Small intestine (tissue), 7 donors: ENCODE measurements at regions not wholly inside any gene's neighbourhood (a gene's known extent, or its start where the extent isn't known, plus 50 kb on each side); places are given as distances from the start of the nearest gene placed in this dataset.

ENCODE experiments used
- DNase-seq, 2 donors: peaks; one replicate each; pipeline versions ENCODE4 v3.0.0 to v3.0.0-alpha.2; 2013
- FAIRE-seq: peaks from 2 replicates; lab custom pipeline; 2012; peaks lifted over from hg19 to GRCh38; lab: Jason Lieb, UNC
- H3K27ac ChIP-seq, 3 donors: one replicate each; pipeline ENCODE4 v1.5.1; 2013; ENCODE audit warnings: low read length in 2 of 3, mild to moderate bottlenecking in 2 of 3, control low read depth in 1 of 3, inconsistent platforms in 1 of 3, low read depth in 1 of 3, moderate library complexity in 1 of 3
- H3K27me3 ChIP-seq, 3 donors: one replicate each; pipeline ENCODE4 v1.6.1; 2013; ENCODE audit warnings: low read length in 3 of 3, inconsistent platforms in 1 of 3; ENCODE audit not compliant: control insufficient read depth in 3 of 3, insufficient read depth in 3 of 3
- H3K36me3 ChIP-seq, 3 donors: one replicate each; pipeline ENCODE4 v1.6.1; 2013; ENCODE audit warnings: low read length in 3 of 3, inconsistent platforms in 1 of 3, low read depth in 1 of 3, mild to moderate bottlenecking in 1 of 3, moderate library complexity in 1 of 3; ENCODE audit not compliant: control insufficient read depth in 3 of 3, insufficient read depth in 2 of 3
- H3K4me1 ChIP-seq, 3 donors: one replicate each; pipeline ENCODE4 v1.6.1; 2013; ENCODE audit warnings: low read length in 2 of 3, inconsistent platforms in 1 of 3, low read depth in 1 of 3, mild to moderate bottlenecking in 1 of 3, moderate library complexity in 1 of 3; ENCODE audit not compliant: control insufficient read depth in 3 of 3, insufficient read depth in 2 of 3
- H3K4me3 ChIP-seq, 3 donors: one replicate each; pipeline ENCODE4 v1.5.1; 2013; ENCODE audit warnings: low read length in 3 of 3, control low read depth in 1 of 3, inconsistent platforms in 1 of 3, low read depth in 1 of 3, mild to moderate bottlenecking in 1 of 3, moderate library complexity in 1 of 3
- H3K9me3 ChIP-seq, 2 donors: one replicate each; pipeline ENCODE4 v1.6.1; 2013; ENCODE audit warnings: low read depth in 1 of 2, low read length in 1 of 2; ENCODE audit not compliant: control insufficient read depth in 2 of 2, insufficient read depth in 1 of 2
- WGBS, 3 donors: extraction: QIAGEN DNeasy Blood & Tissue Kit; methylation state at CpG; one replicate each; pipeline ENCODE4 v1.1.7; 2013; 5-methylcytosine and 5-hydroxymethylcytosine counted together
- donor health status: healthy with polysubstance abuse.
- donor health status: control.
- donor health status: control.
- donor health status: Bipolar disorder and iron deficiency.
- donor health status: healthy.

DNA sequence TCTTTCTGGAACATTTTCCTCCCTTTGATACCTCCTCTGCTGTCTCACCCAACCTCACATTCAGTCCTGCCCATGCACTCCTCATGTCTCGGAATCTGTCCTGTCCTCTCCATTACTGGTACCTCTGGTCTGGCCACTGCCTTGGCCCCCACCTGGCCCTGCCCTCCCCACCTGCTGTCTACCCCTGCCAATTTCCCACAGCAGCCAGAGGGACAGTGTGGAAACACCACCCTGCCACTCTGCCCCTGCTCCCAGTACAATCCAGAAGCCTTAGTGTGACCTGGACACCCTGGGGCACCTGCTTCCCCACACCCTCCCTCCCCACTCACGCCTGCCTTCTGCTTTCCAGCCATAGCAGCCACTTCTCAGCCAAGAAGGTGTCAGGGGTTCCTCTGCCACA is 534.4 kb downstream of the MATN1 start:
- no peaks in the 10 kb centered on the region for H3K4me1 ChIP-seq
- WGBS, 3 donors, result 65 to 88% (median 80%) methylated on average over 2 of the region's 2 CpGs
- no peak for FAIRE-seq
- H3K4me3 ChIP-seq, result no peak overlapping the region
- no peaks in the 10 kb centered on the region for H3K36me3 ChIP-seq
- no peaks in the 10 kb centered on the region for H3K27me3 ChIP-seq
- no peak overlapping the region for H3K27ac ChIP-seq
- H3K9me3 ChIP-seq, result no peaks in the 10 kb centered on the region
- no peak for DNase-seq

DNA sequence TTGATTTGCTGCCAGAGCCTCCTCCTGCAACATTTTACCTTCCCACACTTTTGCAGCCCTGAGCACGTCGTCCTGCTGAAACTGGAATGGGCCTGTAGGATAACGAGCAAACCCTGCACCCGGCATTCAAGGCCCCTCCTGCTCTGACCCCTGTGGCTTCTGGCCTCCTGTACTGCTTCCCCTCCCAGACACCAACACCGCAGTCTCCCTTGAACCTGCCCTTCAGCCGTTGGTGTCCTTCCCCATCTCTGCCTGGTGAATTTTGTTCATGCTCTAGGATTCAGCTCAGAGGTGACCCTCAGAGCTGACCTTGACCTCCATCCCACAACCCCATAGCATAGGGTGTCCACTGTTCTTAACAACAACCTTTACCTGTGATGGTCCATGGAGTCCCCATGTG is 535.1 kb downstream of the MATN1 start:
- Histone ChIP-seq H3K4me3 (no peak overlapping the region), H3K27ac (no peak overlapping the region), H3K36me3 (no peaks in the 10 kb centered on the region), H3K9me3 (no peaks in the 10 kb centered on the region), H3K4me1 (no peaks in the 10 kb centered on the region), H3K27me3 (no peaks in the 10 kb centered on the region)
- WGBS, 3 donors, result 57 to 75% (median 67%) methylated on average over 6 of the region's 6 CpGs
- DNase-seq (no peak), FAIRE-seq (no peak)

DNA sequence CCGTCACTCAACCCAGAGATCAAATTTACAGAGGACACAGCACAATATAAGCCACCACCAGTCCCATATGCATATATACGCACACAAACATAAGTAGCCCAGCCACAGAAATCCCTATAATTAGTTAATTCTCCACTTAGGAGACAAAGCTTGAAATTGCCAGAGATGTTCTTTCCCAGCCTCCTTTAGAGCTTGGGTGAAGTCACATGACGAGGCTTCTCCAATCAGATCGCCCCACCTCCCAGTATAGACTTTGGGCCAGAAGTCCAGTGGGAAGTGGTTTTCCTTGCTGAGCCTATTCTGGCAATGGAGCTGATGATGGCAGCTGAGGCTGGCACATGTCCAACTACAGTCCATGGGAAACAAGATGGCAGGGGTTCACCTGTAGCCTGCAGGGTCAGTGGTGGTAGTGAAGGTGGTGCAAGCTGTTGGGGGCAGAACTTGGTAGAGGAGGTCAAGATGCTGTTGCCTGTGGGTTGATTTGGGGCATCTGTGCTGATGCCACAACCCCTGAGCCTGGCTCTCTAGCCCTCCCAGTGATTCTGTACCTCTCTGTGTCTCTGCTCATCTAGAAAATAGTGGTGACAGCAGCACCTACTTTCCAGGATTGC is 535.9 kb downstream of the MATN1 start:
- no peak overlapping the region for H3K27ac ChIP-seq
- 90 to 92% (median 91%) methylated on average over 4 of the region's 4 CpGs for WGBS, 3 donors
- no peak overlapping the region for H3K4me3 ChIP-seq
- no peaks in the 10 kb centered on the region for H3K36me3 ChIP-seq
- no peaks in the 10 kb centered on the region for H3K27me3 ChIP-seq
- H3K9me3 ChIP-seq, result no peaks in the 10 kb centered on the region
- no peak for DNase-seq
- H3K4me1 ChIP-seq, result no peaks in the 10 kb centered on the region
- no peak for FAIRE-seq

DNA sequence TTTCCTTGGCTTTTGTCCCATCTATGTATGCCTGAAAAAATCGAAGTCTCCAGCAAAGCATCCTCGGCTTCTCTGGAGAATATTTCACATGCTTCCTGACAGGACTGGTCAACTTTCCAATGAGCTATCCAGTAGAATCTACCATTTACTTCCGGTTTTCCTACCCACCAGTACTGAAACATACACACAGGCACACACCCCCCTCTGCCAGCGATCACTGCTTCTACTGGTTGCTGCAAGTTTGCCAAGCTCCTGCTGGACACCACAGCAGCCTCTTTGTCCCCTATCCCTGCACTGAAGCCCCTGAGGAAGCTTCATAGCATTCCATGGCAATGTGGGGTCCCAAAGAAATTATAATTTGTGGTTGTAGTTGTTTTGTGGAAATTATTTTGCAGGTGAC is 536.8 kb downstream of the MATN1 start:
- H3K4me1 ChIP-seq, result no peaks in the 10 kb centered on the region
- FAIRE-seq (no peak), DNase-seq (no peak)
- no peaks in the 10 kb centered on the region for H3K27me3 ChIP-seq
- H3K4me3 ChIP-seq, result no peak overlapping the region
- H3K36me3 ChIP-seq, result no peaks in the 10 kb centered on the region
- H3K9me3 ChIP-seq, result no peaks in the 10 kb centered on the region
- WGBS, 3 donors, result 37 to 61% (median 53%) methylated on average over 4 of the region's 4 CpGs
- no peak overlapping the region for H3K27ac ChIP-seq

DNA sequence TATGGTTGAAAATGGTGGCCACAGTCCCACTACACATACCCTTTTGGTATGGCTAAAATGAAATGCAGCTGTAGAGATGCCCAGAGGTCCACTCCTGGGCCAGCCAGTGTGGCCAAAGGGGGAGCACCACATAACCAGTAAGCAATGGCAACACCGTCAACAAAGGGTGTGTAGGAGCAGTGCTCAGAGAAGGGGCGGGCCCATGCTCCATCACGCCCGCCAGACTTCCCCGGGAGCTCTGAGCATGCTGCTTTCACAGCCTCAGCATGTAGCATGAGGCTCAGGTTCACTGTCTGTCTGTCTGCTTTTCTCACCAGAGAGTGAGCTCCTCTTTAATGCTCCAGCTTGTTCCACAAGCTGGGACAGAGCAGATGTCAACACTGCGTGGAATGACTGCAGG is 537.6 kb downstream of the MATN1 start:
- peaks cover 0 to 2% (median 0%) of the 10 kb centered on the region in 3 donors for H3K27me3 ChIP-seq
- H3K9me3 ChIP-seq, result no peaks in the 10 kb centered on the region
- DNase-seq, result no peak
- no peaks in the 10 kb centered on the region for H3K4me1 ChIP-seq
- no peaks in the 10 kb centered on the region for H3K36me3 ChIP-seq
- FAIRE-seq, result no peak
- H3K4me3 ChIP-seq, result no peak overlapping the region
- WGBS, 3 donors, result 23 to 44% (median 33%) methylated on average over 6 of the region's 6 CpGs
- H3K27ac ChIP-seq, result no peak overlapping the region

DNA sequence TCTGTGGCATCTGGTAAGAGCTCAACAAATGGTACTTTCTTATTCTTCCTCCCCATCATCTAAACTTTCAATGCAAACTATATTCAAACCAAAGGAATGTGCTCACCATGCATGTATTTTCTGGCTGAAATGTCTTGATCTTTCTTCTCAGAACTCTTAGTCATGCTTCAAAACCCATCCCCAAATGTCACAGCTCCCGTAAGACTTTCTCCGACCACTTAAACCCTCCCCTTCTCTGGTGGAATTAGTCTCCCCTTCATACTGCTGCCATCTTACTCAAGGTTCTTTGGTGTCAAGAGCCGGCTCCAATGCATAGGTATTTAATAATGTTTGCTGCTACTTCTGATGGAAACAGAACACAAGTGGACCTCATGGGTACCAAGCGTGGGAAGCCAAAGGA is 538.1 kb downstream of the MATN1 start:
- Histone ChIP-seq H3K4me1 (no peaks in the 10 kb centered on the region), H3K9me3 (no peaks in the 10 kb centered on the region), H3K36me3 (no peaks in the 10 kb centered on the region), H3K4me3 (no peak overlapping the region), H3K27me3 (peaks cover 0 to 2% (median 0%) of the 10 kb centered on the region in 3 donors), H3K27ac (no peak overlapping the region)
- DNase-seq (no peak), FAIRE-seq (no peak)
- 89 to 94% (median 93%) methylated on average over 4 of the region's 4 CpGs for WGBS, 3 donors

DNA sequence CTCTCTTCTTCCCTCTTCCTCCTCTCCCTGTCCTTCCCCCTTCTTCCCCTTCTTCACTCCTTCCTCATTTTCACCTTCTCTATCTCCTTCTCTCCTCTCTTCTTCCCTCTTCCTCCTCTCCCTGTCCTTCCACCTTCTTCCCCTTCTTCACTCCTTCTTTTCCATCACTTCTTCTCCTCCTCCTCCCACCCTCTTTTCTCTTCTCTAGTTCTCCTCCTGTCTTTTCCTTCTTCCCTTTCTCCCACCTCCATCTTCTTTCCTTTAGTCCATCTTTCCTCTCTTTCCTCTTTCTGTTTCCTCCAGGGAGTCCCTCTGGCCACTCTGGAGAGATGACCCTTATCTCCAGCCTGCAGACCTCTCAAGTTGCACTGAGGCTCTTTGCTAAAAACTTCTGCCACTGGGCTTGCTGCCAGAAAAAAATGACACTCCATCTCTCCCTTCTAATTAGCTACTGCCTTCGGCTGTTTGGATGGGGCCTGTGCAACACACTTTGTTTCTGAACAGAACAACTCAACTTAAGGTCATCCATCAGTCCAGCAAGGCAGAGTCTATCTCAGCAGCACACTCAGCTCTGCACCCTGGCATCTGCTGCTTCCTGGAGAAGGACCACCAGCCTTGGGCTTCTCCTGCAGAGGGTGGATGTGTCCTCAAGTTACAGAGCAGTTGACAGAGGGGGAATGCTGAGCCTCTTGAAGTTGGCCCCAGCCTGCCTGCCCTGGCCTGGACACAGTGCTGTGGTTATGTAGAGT is 538.8 kb downstream of the MATN1 start:
- no peak for DNase-seq
- 50 to 64% (median 55%) methylated on average over 1 of the region's 1 CpG for WGBS, 3 donors

DNA sequence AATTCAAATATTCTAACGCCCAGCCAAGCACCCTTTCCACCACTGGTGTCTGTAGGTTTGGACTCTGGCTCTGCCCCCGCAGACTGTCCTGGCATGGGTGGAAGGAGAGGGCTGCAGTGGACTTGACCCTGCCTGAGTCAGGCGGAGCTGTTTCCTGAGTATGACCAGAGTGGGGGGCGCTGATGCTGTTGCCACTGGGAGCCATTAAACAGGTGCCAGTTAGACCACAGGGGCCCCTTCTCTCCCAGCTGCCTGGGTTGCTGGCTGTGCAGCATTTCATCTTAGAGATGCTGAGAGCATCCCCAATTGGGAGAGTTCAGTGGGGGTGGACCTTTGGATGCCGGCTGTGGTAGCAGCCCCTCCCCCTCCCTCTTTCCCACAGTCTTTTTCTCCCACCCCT is 539.5 kb downstream of the MATN1 start:
- H3K9me3 ChIP-seq, result no peaks in the 10 kb centered on the region
- no peak overlapping the region for H3K27ac ChIP-seq
- 59 to 78% (median 77%) methylated on average over 5 of the region's 5 CpGs for WGBS, 3 donors
- H3K4me3 ChIP-seq, result no peak overlapping the region
- no peak for DNase-seq
- no peaks in the 10 kb centered on the region for H3K36me3 ChIP-seq
- no peaks in the 10 kb centered on the region for H3K4me1 ChIP-seq
- peaks cover 0 to 2% (median 0%) of the 10 kb centered on the region in 3 donors for H3K27me3 ChIP-seq
- FAIRE-seq, result no peak

More for the DNA sequence above, 538.8 kb downstream of the MATN1 start:
- no peak for FAIRE-seq
- Histone ChIP-seq H3K27me3 (peaks cover 0 to 2% (median 0%) of the 10 kb centered on the region in 3 donors), H3K36me3 (no peaks in the 10 kb centered on the region), H3K4me3 (no peak overlapping the region), H3K9me3 (no peaks in the 10 kb centered on the region), H3K4me1 (no peaks in the 10 kb centered on the region), H3K27ac (no peak overlapping the region)
